SK-N-SH (cell line): ENCODE measurements at regions not wholly inside any gene's neighbourhood (a gene's known extent, or its start where the extent isn't known, plus 50 kb on each side); places are given as distances from the start of the nearest gene placed in this dataset.

Experiments
- EZH2phosphoT487 ChIP-seq: fragments of 200-600 bp; sonication (generic); IDR thresholded peaks from 2 replicates; pipeline ENCODE4 v1.6.1; 2017; ENCODE audit warnings: low read depth, mixed run types, mild to moderate bottlenecking, antibody characterized with exemption, moderate library complexity, borderline replicate concordance
- GABPA ChIP-seq: IDR thresholded peaks from 2 replicates; pipeline ENCODE4 v1.4.0; 2012; ENCODE audit warnings: low read depth, mild to moderate bottlenecking
- JUND ChIP-seq: IDR thresholded peaks from 2 replicates; pipeline ENCODE4 v1.4.0; 2012
- MAX ChIP-seq: IDR thresholded peaks from 2 replicates; pipeline ENCODE4 v1.4.0; 2012; ENCODE audit warnings: low read depth
- TF ChIP-seq, protein P1 (sequence below): fragments of 200-600 bp; sonication (generic); IDR thresholded peaks from 2 replicates; pipeline ENCODE4 v1.6.1; 2017; ENCODE audit warnings: antibody characterized with exemption, mild to moderate bottlenecking, moderate library complexity
- TF ChIP-seq, protein P2 (sequence below): IDR thresholded peaks from 2 replicates; pipeline ENCODE4 v1.6.1; 2012; ENCODE audit warnings: mild to moderate bottlenecking, low read depth, low read length, moderate library complexity

DNA sequence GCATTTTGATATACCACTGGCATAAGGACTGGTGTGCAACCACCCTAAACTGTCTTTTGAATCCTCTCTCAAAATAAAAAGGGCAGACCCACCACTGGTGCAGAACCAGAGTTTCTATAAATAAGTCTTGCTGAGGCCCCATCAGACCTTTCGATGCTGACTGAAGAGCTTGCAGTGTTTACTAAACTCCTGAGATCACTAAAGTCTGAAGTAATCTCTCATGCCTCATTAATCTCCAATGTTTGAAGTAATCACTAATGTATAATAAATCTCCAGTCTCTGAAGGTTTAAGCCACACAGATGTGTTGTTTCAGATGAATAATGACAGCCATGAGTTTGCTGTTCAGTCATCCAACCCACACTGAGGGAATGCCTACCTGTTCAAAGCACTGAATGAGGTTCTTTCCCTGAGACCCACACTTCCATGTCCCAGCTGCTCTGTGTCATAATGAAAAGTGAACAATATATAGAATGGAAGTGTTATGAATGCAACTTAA, 50.6 kb upstream of the DEUP1 start:
- TF ChIP-seq, protein P1, sequence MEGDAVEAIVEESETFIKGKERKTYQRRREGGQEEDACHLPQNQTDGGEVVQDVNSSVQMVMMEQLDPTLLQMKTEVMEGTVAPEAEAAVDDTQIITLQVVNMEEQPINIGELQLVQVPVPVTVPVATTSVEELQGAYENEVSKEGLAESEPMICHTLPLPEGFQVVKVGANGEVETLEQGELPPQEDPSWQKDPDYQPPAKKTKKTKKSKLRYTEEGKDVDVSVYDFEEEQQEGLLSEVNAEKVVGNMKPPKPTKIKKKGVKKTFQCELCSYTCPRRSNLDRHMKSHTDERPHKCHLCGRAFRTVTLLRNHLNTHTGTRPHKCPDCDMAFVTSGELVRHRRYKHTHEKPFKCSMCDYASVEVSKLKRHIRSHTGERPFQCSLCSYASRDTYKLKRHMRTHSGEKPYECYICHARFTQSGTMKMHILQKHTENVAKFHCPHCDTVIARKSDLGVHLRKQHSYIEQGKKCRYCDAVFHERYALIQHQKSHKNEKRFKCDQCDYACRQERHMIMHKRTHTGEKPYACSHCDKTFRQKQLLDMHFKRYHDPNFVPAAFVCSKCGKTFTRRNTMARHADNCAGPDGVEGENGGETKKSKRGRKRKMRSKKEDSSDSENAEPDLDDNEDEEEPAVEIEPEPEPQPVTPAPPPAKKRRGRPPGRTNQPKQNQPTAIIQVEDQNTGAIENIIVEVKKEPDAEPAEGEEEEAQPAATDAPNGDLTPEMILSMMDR = no peak
- TF ChIP-seq GABPA = no peak
- TF ChIP-seq, protein P2, sequence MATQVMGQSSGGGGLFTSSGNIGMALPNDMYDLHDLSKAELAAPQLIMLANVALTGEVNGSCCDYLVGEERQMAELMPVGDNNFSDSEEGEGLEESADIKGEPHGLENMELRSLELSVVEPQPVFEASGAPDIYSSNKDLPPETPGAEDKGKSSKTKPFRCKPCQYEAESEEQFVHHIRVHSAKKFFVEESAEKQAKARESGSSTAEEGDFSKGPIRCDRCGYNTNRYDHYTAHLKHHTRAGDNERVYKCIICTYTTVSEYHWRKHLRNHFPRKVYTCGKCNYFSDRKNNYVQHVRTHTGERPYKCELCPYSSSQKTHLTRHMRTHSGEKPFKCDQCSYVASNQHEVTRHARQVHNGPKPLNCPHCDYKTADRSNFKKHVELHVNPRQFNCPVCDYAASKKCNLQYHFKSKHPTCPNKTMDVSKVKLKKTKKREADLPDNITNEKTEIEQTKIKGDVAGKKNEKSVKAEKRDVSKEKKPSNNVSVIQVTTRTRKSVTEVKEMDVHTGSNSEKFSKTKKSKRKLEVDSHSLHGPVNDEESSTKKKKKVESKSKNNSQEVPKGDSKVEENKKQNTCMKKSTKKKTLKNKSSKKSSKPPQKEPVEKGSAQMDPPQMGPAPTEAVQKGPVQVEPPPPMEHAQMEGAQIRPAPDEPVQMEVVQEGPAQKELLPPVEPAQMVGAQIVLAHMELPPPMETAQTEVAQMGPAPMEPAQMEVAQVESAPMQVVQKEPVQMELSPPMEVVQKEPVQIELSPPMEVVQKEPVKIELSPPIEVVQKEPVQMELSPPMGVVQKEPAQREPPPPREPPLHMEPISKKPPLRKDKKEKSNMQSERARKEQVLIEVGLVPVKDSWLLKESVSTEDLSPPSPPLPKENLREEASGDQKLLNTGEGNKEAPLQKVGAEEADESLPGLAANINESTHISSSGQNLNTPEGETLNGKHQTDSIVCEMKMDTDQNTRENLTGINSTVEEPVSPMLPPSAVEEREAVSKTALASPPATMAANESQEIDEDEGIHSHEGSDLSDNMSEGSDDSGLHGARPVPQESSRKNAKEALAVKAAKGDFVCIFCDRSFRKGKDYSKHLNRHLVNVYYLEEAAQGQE = no peak
- no peak for TF ChIP-seq MAX
- TF ChIP-seq EZH2phosphoT487 = no peak
- TF ChIP-seq JUND = no peak
